ENCODE measurements at regions not wholly inside any gene's neighbourhood (a gene's known extent, or its start where the extent isn't known, plus 50 kb on each side); places are given as distances from the start of the nearest gene placed in this dataset.
A peak's percentile ranks its signal among the peaks of the same experiment; 100 is the strongest.

GRCh38 chr16:16991711-16992110 is 479.0 kb downstream of the XYLT1 start (continued):
- TF ChIP-seq SOX15 (CRISPR knock-in tag; IDR thresholded peaks at IDR 0.05) (no peak), NR3C1 (CRISPR knock-in tag; conservative IDR thresholded peaks at IDR 0.05; ENCODE audit: low read depth) (no peak), RELA (CRISPR knock-in tag; IDR thresholded peaks at IDR 0.05; ENCODE audit: borderline replicate concordance) (no peak), EMX1 (CRISPR knock-in tag; IDR thresholded peaks at IDR 0.05) (no peak), TP53 (CRISPR knock-in tag; IDR thresholded peaks at IDR 0.05) (no peak), ZNF121 (CRISPR knock-in tag; IDR thresholded peaks at IDR 0.05) (no peak)

DNA sequence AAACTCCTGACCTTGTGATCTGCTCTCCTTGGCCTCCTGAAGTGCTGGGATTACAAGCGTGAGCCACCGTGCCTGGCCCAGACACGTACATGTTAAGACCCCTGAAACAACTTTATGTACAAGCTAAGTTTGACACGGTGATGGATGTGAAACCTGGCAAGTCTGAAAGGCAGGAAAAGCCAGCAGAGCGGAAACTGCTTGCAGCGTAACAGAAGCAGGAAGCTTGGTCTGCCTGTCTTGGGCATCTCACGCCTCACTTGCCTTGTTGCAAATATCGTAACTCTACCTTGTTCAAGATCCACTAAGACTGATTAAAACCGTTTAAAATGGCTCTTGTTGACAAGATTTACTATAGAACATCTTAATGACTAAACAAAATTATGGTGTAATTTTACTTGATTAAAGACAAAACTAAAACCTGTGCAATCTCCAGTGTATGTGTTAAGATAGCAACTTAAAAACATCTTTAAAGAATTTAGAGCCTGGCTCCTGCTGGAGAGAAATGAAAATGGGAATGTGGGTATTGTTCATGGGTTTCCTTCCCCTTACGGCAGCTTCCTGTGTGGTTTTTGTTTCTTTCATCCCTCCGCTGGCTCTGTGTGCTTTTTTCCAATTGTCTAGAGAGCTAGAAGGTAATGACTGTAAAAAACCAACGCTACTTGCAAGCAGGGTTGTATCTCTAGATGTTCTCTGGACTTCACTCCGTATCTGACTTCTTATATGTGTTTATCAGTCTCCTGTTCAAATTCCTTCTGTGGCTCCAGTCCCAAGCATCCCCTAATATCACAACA is 477.6 kb downstream of the XYLT1 start:
- ChIA-PET CTCF (interaction anchor here (1.5 kb wide), 1 partner anchor 112 kb away, joined by 4 read pairs; no protein-coding TSS in a partner anchor), POLR2A (interaction anchor here (0.6 kb wide), 1 partner anchor 70 kb away, joined by 3 read pairs; no protein-coding TSS in a partner anchor)
- H3K27ac Mint-ChIP-seq, result no peak overlapping the region
- no peaks in the 10 kb centered on the region for H3K27me3 Mint-ChIP-seq (ENCODE audit: low read depth)
- DNase-seq (ENCODE audit: low spot score) (no peak), ATAC-seq (no peak)
- no peaks in the 10 kb centered on the region for H3K9me3 Mint-ChIP-seq
- H3K4me1 Mint-ChIP-seq, result 0 out of 2 replicates have a peak, but pooled peaks cover 11% of the 10 kb centered on the region
- H3K4me3 Mint-ChIP-seq, result no peak overlapping the region
- TF ChIP-seq GABPB1 (CRISPR knock-in tag; IDR thresholded peaks at IDR 0.05), result no peak
- H3K36me3 Mint-ChIP-seq, result no peaks in the 10 kb centered on the region

DNA sequence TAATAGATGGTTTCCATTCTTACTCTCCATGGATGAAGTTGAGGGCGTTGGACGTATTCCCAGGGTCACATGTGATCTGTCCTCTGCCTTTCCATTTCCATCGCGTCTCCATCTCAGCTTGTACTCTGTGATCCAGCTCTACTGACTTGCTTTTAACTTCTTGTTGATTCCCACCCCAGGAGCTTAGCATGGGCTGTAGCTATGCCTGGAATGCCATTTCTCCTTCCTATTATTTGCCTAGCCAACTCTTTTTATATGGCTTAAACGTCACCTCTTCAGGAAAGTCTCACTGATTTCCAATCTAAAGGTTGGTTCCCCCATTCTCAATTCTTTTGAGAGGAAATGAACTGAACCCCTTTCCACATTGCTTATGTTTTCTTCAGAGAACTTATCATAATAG is 475.9 kb downstream of the XYLT1 start:
- ATAC-seq (no peak; the same call in 1 of the 2 replicates), DNase-seq (ENCODE audit: low spot score) (no peak)
- POLR2A ChIA-PET, result no interaction called here
- Mint-ChIP-seq H3K4me1 (0 out of 2 replicates have a peak, but pooled peaks cover 11% of the 10 kb centered on the region), H3K9me3 (no peaks in the 10 kb centered on the region), H3K36me3 (no peaks in the 10 kb centered on the region), H3K4me3 (no peak overlapping the region), H3K27ac (no peak overlapping the region), H3K27me3 (ENCODE audit: low read depth) (no peaks in the 10 kb centered on the region)
- TF ChIP-seq SP1 (CRISPR knock-in tag; conservative IDR thresholded peaks at IDR 0.05) (no peak), NFATC4 (CRISPR knock-in tag; IDR thresholded peaks at IDR 0.05) (no peak), GRHL2 (CRISPR knock-in tag; IDR thresholded peaks at IDR 0.05; ENCODE audit: insufficient replicate concordance, severe bottlenecking) (no peak), ZNF219 (CRISPR knock-in tag; IDR thresholded peaks at IDR 0.05; ENCODE audit: borderline replicate concordance) (no peak), PRRX2 (CRISPR knock-in tag; IDR thresholded peaks at IDR 0.05) (no peak), FOXJ3 (CRISPR knock-in tag; IDR thresholded peaks at IDR 0.05; ENCODE audit: borderline replicate concordance) (no peak), ZNF121 (CRISPR knock-in tag; IDR thresholded peaks at IDR 0.05) (no peak)
- TF ChIP-seq, protein P1, sequence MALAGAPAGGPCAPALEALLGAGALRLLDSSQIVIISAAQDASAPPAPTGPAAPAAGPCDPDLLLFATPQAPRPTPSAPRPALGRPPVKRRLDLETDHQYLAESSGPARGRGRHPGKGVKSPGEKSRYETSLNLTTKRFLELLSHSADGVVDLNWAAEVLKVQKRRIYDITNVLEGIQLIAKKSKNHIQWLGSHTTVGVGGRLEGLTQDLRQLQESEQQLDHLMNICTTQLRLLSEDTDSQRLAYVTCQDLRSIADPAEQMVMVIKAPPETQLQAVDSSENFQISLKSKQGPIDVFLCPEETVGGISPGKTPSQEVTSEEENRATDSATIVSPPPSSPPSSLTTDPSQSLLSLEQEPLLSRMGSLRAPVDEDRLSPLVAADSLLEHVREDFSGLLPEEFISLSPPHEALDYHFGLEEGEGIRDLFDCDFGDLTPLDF (CRISPR knock-in tag; IDR thresholded peaks at IDR 0.05), result no peak
- TF ChIP-seq, protein P2, sequence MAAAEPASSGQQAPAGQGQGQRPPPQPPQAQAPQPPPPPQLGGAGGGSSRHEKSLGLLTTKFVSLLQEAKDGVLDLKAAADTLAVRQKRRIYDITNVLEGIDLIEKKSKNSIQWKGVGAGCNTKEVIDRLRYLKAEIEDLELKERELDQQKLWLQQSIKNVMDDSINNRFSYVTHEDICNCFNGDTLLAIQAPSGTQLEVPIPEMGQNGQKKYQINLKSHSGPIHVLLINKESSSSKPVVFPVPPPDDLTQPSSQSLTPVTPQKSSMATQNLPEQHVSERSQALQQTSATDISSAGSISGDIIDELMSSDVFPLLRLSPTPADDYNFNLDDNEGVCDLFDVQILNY (CRISPR knock-in tag; IDR thresholded peaks at IDR 0.05), result no peak
- CTCF ChIA-PET, result interaction anchor here (1.5 kb wide), 1 partner anchor 113 kb away, joined by 4 read pairs; no protein-coding TSS in a partner anchor

GRCh38 chr16:16996827-16997226 is 473.9 kb downstream of the XYLT1 start:
- Mint-ChIP-seq H3K36me3 (no peaks in the 10 kb centered on the region), H3K27me3 (ENCODE audit: low read depth) (no peaks in the 10 kb centered on the region), H3K9me3 (no peaks in the 10 kb centered on the region), H3K4me3 (no peak overlapping the region), H3K4me1 (0 out of 2 replicates have a peak, but pooled peaks cover 11% of the 10 kb centered on the region), H3K27ac (no peak overlapping the region)
- ATAC-seq (peak; percentile 36; the same call in 1 of the 2 replicates), DNase-seq (ENCODE audit: low spot score) (peak; percentile 37)
- TF ChIP-seq RELA (CRISPR knock-in tag; IDR thresholded peaks at IDR 0.05; ENCODE audit: borderline replicate concordance) (no peak), NFE2L1 (CRISPR knock-in tag; IDR thresholded peaks at IDR 0.05) (no peak), SOX15 (CRISPR knock-in tag; IDR thresholded peaks at IDR 0.05) (no peak), ATF1 (CRISPR knock-in tag; IDR thresholded peaks at IDR 0.05) (no peak), MXD4 (CRISPR knock-in tag; IDR thresholded peaks at IDR 0.05; ENCODE audit: borderline replicate concordance) (no peak), KAT7 (CRISPR knock-in tag; IDR thresholded peaks at IDR 0.05; ENCODE audit: borderline replicate concordance) (no peak), ZNF219 (CRISPR knock-in tag; IDR thresholded peaks at IDR 0.05; ENCODE audit: borderline replicate concordance) (no peak), ZBTB21 (CRISPR knock-in tag; IDR thresholded peaks at IDR 0.05; ENCODE audit: borderline replicate concordance) (no peak)
- TF ChIP-seq, protein P3, sequence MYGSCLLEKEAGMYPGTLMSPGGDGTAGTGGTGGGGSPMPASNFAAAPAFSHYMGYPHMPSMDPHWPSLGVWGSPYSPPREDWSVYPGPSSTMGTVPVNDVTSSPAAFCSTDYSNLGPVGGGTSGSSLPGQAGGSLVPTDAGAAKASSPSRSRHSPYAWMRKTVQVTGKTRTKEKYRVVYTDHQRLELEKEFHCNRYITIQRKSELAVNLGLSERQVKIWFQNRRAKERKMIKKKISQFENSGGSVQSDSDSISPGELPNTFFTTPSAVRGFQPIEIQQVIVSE (CRISPR knock-in tag; IDR thresholded peaks at IDR 0.05; ENCODE audit: borderline replicate concordance), result no peak
- TF ChIP-seq, protein P4, sequence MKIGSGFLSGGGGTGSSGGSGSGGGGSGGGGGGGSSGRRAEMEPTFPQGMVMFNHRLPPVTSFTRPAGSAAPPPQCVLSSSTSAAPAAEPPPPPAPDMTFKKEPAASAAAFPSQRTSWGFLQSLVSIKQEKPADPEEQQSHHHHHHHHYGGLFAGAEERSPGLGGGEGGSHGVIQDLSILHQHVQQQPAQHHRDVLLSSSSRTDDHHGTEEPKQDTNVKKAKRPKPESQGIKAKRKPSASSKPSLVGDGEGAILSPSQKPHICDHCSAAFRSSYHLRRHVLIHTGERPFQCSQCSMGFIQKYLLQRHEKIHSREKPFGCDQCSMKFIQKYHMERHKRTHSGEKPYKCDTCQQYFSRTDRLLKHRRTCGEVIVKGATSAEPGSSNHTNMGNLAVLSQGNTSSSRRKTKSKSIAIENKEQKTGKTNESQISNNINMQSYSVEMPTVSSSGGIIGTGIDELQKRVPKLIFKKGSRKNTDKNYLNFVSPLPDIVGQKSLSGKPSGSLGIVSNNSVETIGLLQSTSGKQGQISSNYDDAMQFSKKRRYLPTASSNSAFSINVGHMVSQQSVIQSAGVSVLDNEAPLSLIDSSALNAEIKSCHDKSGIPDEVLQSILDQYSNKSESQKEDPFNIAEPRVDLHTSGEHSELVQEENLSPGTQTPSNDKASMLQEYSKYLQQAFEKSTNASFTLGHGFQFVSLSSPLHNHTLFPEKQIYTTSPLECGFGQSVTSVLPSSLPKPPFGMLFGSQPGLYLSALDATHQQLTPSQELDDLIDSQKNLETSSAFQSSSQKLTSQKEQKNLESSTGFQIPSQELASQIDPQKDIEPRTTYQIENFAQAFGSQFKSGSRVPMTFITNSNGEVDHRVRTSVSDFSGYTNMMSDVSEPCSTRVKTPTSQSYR (CRISPR knock-in tag; IDR thresholded peaks at IDR 0.05), result no peak
- TF ChIP-seq, protein P5, sequence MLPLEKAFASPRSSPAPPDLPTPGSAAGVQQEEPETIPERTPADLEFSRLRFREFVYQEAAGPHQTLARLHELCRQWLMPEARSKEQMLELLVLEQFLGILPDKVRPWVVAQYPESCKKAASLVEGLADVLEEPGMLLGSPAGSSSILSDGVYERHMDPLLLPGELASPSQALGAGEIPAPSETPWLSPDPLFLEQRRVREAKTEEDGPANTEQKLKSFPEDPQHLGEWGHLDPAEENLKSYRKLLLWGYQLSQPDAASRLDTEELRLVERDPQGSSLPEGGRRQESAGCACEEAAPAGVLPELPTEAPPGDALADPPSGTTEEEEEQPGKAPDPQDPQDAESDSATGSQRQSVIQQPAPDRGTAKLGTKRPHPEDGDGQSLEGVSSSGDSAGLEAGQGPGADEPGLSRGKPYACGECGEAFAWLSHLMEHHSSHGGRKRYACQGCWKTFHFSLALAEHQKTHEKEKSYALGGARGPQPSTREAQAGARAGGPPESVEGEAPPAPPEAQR (CRISPR knock-in tag; IDR thresholded peaks at IDR 0.05), result no peak
- CTCF ChIA-PET, result interaction anchor here (0.6 kb wide), 2 partner anchors 22 to 36 kb away, joined by 3 to 4 read pairs; no protein-coding TSS in a partner anchor
- POLR2A ChIA-PET, result no interaction called here

Measured in WTC11 (cell line).